ENCODE measurements at regions not wholly inside any gene's neighbourhood (a gene's known extent, or its start where the extent isn't known, plus 50 kb on each side); places are given as distances from the start of the nearest gene placed in this dataset.

DNA sequence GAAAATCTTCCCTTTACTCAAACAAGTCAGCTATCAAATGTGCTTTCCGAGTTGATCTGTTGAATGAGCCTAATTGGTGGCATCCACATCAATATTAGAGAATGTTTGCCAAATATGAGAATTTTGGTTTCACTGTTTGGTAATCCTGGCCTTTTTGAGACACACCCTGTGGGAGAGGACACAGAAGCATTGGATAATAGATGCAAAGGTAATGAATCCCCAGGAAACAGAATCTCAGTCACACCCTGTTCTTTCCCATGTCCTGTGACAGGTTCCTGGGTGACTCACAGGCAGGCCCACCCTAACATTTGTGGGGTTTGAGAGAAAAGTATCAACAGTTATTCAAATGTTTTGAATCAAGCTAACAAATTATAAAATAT is 99.8 kb upstream of the PELI1 start:
- TF ChIP-seq, protein P1, sequence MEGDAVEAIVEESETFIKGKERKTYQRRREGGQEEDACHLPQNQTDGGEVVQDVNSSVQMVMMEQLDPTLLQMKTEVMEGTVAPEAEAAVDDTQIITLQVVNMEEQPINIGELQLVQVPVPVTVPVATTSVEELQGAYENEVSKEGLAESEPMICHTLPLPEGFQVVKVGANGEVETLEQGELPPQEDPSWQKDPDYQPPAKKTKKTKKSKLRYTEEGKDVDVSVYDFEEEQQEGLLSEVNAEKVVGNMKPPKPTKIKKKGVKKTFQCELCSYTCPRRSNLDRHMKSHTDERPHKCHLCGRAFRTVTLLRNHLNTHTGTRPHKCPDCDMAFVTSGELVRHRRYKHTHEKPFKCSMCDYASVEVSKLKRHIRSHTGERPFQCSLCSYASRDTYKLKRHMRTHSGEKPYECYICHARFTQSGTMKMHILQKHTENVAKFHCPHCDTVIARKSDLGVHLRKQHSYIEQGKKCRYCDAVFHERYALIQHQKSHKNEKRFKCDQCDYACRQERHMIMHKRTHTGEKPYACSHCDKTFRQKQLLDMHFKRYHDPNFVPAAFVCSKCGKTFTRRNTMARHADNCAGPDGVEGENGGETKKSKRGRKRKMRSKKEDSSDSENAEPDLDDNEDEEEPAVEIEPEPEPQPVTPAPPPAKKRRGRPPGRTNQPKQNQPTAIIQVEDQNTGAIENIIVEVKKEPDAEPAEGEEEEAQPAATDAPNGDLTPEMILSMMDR (IDR thresholded peaks at IDR 0.05), result no peak
- TF ChIP-seq EP300 (IDR thresholded peaks at IDR 0.05) (no peak), POLR2A (IDR thresholded peaks at IDR 0.05) (no peak)
